GM18909 (cell line): ENCODE measurements at regions not wholly inside any gene's neighbourhood (a gene's known extent, or its start where the extent isn't known, plus 50 kb on each side); places are given as distances from the start of the nearest gene placed in this dataset.

Source experiments
- ATAC-seq: cut with Tn5 transposase; IDR thresholded peaks from one replicate; pipeline ENCODE4 v1.9.1; 2021; ENCODE audit warnings: mild to moderate bottlenecking; ENCODE audit not compliant: unreplicated experiment, poor library complexity

- no peak for ATAC-seq
Measured at GRCh38 chr2:134146620-134147019, 107.3 kb upstream of the MGAT5 start.

- no peak for ATAC-seq
Measured at GRCh38 chr2:134148172-134148571, 105.7 kb upstream of the MGAT5 start.

GRCh38 chr2:134148843-134149472, 104.9 kb upstream of the MGAT5 start:
- no peak for ATAC-seq

GRCh38 chr2:134149904-134150303, 104.0 kb upstream of the MGAT5 start:
- no peak for ATAC-seq

GRCh38 chr2:134150760-134151159, 103.1 kb upstream of the MGAT5 start:
- no peak for ATAC-seq

- ATAC-seq: no peak
Measured at GRCh38 chr2:134152045-134153010, 101.5 kb upstream of the MGAT5 start.

GRCh38 chr2:134153294-134153880, 100.5 kb upstream of the MGAT5 start:
- no peak for ATAC-seq

- peak; percentile 81 for ATAC-seq
Measured at GRCh38 chr2:134154246-134154645, 99.6 kb upstream of the MGAT5 start.

- peak; percentile 80 for ATAC-seq
Measured at GRCh38 chr2:134155134-134155533, 98.7 kb upstream of the MGAT5 start.

- ATAC-seq: no peak
Measured at GRCh38 chr2:134158295-134158694, 95.6 kb upstream of the MGAT5 start.

- no peak for ATAC-seq
Measured at GRCh38 chr2:134161170-134161547, 92.7 kb upstream of the MGAT5 start.

- no peak for ATAC-seq
Measured at GRCh38 chr2:134163336-134163735, 90.5 kb upstream of the MGAT5 start.

- ATAC-seq: no peak
Measured at GRCh38 chr2:134164306-134164705, 89.6 kb upstream of the MGAT5 start.

- ATAC-seq: no peak
Measured at GRCh38 chr2:134167015-134167414, 86.9 kb upstream of the MGAT5 start.

- ATAC-seq: peak; percentile 69
Measured at GRCh38 chr2:134169788-134170187, 84.1 kb upstream of the MGAT5 start.

GRCh38 chr2:134170294-134170693, 83.6 kb upstream of the MGAT5 start:
- ATAC-seq: no peak

GRCh38 chr2:134170700-134171099, 83.2 kb upstream of the MGAT5 start:
- ATAC-seq: no peak

GRCh38 chr2:134173338-134174016, 80.4 kb upstream of the MGAT5 start:
- ATAC-seq: no peak

GRCh38 chr2:134174711-134175110, 79.2 kb upstream of the MGAT5 start:
- no peak for ATAC-seq

GRCh38 chr2:134175834-134176233, 78.0 kb upstream of the MGAT5 start:
- no peak for ATAC-seq
